Thyroid gland (tissue), 4 donors: ENCODE measurements at regions not wholly inside any gene's neighbourhood (a gene's known extent, or its start where the extent isn't known, plus 50 kb on each side); places are given as distances from the start of the nearest gene placed in this dataset.

ENCODE experiments used
- DNase-seq, 2 donors: peaks; one replicate each; pipeline ENCODE4 v3.0.0-alpha.2; 2019
- H3K27ac ChIP-seq, 3 donors: fragments of 200-600 bp; sonication (generic); 1 replicate in 2 of 3; 2 replicates in 1 of 3; pipeline ENCODE4 v1.5.1; 2016 to 2019; ENCODE audit warnings: mild to moderate bottlenecking in 1 of 3, moderate library complexity in 1 of 3
- H3K27me3 ChIP-seq: fragments of 200-600 bp; sonication (generic); one replicate; pipeline ENCODE4 v1.5.1; 2019
- H3K36me3 ChIP-seq, 2 donors: fragments of 200-600 bp; sonication (generic); one replicate each; pipeline ENCODE4 v1.5.1; 2016 to 2019
- H3K4me1 ChIP-seq, 2 donors: fragments of 200-600 bp; sonication (generic); one replicate each; pipeline ENCODE4 v1.5.1; 2017 to 2019
- H3K4me3 ChIP-seq, 3 donors: fragments of 200-600 bp; sonication (generic); replicated peaks in 1 of 3; 1 replicate in 2 of 3; 2 replicates in 1 of 3; pipeline ENCODE4 v1.5.1; 2016; ENCODE audit warnings: mild to moderate bottlenecking in 1 of 3
- H3K9me3 ChIP-seq: fragments of 200-600 bp; sonication (generic); one replicate; pipeline ENCODE4 v1.5.1; 2017
- POLR2A ChIP-seq, 2 donors: fragments of 450-650 bp; IDR thresholded peaks; one replicate each; pipeline ENCODE4 v1.6.1; 2017; ENCODE audit warnings: antibody characterized with exemption in 2 of 2, mild to moderate bottlenecking in 2 of 2, moderate library complexity in 1 of 2
- WGBS, 2 donors: methylation state at CpG; one replicate each; pipeline ENCODE4 v1.1.5; 2017; 5-methylcytosine and 5-hydroxymethylcytosine counted together
- intact Hi-C: fragments of 100-400 bp; cut with DNase I; formaldehyde crosslinking; loops from one replicate; pipeline ENCODE4 v1.15.1; 2023
- TF ChIP-seq, protein P1 (sequence below), 6 experiments: fragments of 200-600 bp in 3 of 6; fragments of 450-650 bp in 3 of 6; sonication (generic) in 3 of 6; IDR thresholded peaks; one replicate each; pipeline ENCODE4 v1.5.1; 2016 to 2019; ENCODE audit warnings: antibody characterized with exemption in 6 of 6, mild to moderate bottlenecking in 2 of 6, inconsistent platforms in 1 of 6, moderate library complexity in 1 of 6

DNA sequence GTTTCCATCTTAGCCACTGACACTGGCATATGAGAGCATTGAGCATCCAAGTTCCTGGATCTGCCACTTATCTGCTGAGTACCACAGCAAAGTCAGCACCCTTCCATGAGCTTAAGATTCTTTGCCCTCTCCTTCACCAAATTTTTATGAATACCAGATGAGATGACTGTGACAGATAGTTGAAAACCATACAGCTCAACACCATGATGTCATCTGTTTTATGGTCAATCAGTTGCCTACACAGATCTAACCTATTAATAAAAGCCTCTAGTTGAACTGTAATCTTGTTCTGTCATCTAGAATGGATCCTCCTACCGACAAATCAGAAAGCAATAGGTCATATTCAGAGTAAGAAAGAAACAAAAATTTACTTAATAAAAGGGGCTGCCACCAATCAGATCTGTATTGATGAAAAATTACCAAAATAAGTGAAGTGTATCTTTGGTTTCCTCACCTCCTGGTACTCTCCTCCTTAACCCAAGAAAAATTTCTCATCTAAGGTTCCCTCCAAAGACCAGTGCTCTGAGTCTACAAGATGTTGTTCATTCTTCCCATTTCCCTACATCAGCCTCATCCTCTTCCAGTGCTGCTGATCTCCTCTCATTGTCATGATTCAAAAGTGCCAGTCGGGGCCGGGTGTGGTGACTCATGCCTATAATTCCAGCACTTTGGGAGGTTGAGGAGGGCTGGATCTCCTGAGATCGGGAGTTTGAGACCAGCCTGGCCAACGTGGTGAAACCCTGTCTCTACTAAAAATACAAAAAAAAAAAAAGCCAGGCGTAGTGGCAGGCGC is 138.8 kb upstream of the CTTNBP2NL start:
- no peaks in the 10 kb centered on the region for H3K4me1 ChIP-seq
- 82% methylated on average over 7 of the region's 7 CpGs for WGBS, 2 donors
- TF ChIP-seq, protein P1, sequence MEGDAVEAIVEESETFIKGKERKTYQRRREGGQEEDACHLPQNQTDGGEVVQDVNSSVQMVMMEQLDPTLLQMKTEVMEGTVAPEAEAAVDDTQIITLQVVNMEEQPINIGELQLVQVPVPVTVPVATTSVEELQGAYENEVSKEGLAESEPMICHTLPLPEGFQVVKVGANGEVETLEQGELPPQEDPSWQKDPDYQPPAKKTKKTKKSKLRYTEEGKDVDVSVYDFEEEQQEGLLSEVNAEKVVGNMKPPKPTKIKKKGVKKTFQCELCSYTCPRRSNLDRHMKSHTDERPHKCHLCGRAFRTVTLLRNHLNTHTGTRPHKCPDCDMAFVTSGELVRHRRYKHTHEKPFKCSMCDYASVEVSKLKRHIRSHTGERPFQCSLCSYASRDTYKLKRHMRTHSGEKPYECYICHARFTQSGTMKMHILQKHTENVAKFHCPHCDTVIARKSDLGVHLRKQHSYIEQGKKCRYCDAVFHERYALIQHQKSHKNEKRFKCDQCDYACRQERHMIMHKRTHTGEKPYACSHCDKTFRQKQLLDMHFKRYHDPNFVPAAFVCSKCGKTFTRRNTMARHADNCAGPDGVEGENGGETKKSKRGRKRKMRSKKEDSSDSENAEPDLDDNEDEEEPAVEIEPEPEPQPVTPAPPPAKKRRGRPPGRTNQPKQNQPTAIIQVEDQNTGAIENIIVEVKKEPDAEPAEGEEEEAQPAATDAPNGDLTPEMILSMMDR (IDR thresholded peaks at IDR 0.05) = no peak
- no peak for TF ChIP-seq POLR2A (IDR thresholded peaks at IDR 0.05)
- H3K36me3 ChIP-seq = no peaks in the 10 kb centered on the region
- no peak overlapping the region for H3K27ac ChIP-seq
- intact Hi-C loops = no loop called here
- no peak for DNase-seq
- H3K4me3 ChIP-seq = no peak overlapping the region
- no peaks in the 10 kb centered on the region for H3K9me3 ChIP-seq
- H3K27me3 ChIP-seq = no peaks in the 10 kb centered on the region

DNA sequence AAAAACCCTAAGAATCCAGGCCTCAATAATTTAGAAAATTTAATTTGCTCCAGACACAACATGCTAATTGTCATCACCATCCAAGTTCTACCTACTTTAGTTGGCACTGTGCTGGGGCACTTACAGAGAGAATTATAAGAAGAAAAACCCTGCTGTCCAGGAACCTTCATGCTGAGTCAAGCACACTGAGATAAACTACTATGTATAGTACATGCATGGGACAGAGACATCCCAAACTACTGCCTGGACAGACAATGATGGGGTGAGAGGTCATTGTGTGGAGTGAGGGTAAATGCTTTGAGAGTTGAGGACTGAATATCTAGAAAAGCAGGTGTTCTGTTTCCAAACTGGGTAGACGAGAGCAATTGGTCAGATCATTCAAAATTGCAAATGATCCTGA is 135.3 kb upstream of the CTTNBP2NL start:
- Histone ChIP-seq H3K9me3 (no peaks in the 10 kb centered on the region), H3K4me1 (peaks cover 0 to 3% of the 10 kb centered on the region in 2 donors), H3K4me3 (no peak overlapping the region), H3K27ac (no peak overlapping the region), H3K27me3 (no peaks in the 10 kb centered on the region), H3K36me3 (no peaks in the 10 kb centered on the region)
- intact Hi-C loops = no loop called here
- TF ChIP-seq POLR2A (IDR thresholded peaks at IDR 0.05) = no peak
- TF ChIP-seq, protein P1 (IDR thresholded peaks at IDR 0.05) = no peak
- no peak for DNase-seq
- 83 to 88% methylated on average over 1 of the region's 1 CpG for WGBS, 2 donors

DNA sequence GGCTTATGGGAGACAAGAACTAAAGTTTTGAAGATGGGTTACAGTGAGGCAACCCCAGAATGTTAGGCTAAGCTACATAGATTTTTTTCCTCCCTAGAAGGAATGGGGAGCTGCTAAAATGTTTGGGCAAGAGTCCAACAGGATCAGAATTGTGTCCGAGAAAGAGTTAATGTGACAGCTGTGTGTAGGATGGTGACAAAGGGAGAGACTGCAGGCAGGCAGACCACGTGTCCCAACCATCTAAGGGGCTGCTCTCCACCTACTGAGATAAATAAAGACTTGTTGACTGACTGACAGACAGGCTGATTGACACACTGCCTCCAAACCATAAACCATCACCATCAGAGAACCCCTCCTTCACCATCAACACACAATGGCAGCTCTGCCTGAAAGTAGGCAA is 133.7 kb upstream of the CTTNBP2NL start:
- no peaks in the 10 kb centered on the region for H3K27me3 ChIP-seq
- no peak overlapping the region for H3K4me3 ChIP-seq
- no peaks in the 10 kb centered on the region for H3K36me3 ChIP-seq
- H3K4me1 ChIP-seq = peaks cover 1 to 16% of the 10 kb centered on the region in 2 donors
- H3K27ac ChIP-seq = no peak overlapping the region
- TF ChIP-seq POLR2A (IDR thresholded peaks at IDR 0.05) = no peak
- TF ChIP-seq, protein P1 (IDR thresholded peaks at IDR 0.05) = no peak
- no peaks in the 10 kb centered on the region for H3K9me3 ChIP-seq
- no peak for DNase-seq
- intact Hi-C loops = no loop called here
- whole genome bisulfite sequencing, 2 donors = 61 to 67% methylated on average over 2 of the region's 2 CpGs

DNA sequence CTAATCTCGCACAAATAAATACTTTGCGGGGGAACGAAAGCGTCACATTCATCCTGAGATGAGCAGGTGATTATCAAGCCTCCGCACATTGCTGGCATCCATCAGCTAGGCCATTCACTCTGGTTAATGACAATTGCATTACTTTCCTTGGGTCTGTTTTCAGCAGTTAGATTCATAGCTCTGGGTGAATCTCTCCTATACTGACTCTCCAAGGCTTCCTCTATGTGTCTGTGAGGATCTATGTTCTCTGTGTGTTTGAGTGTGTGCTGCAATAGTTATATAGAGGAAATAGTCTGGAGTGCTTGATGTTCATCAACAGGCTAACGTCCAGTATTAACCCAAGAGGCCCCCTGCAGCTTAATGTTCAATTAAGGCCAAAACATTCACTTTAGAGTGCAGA is 133.0 kb upstream of the CTTNBP2NL start:
- no peak for DNase-seq
- intact Hi-C loops = no loop called here
- H3K27me3 ChIP-seq = no peaks in the 10 kb centered on the region
- no peaks in the 10 kb centered on the region for H3K9me3 ChIP-seq
- no peak overlapping the region for H3K27ac ChIP-seq
- H3K4me1 ChIP-seq = peaks cover 7 to 22% of the 10 kb centered on the region in 2 donors
- H3K4me3 ChIP-seq = no peak overlapping the region
- TF ChIP-seq, protein P1 (IDR thresholded peaks at IDR 0.05) = no peak
- no peaks in the 10 kb centered on the region for H3K36me3 ChIP-seq
- WGBS, 2 donors = 82 to 86% methylated on average over 6 of the region's 6 CpGs

DNA sequence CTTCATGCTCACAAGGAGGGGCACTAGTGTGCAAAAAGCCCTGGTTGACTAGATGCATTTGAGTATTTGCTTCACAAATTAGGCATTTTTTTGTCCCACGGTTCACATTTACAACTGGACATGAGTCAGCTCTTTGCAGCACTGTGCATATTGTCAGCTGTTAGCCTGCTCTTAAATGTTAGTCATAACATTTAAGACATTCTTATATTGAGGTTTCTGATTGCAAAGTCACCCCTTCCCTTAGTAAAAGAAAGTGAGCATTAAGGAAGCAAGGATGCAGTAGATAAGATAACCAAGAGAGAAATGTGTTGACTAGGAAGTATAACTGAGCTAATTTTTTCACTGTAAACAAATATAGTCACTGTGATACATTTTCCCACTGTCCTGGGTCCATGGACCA is 132.6 kb upstream of the CTTNBP2NL start:
- DNase-seq = no peak
- intact Hi-C loops = no loop called here
- Histone ChIP-seq H3K9me3 (no peaks in the 10 kb centered on the region), H3K27me3 (no peaks in the 10 kb centered on the region), H3K27ac (peak overlapping the region in 1 of 3 donors; percentile 52), H3K4me1 (peaks cover 12 to 26% of the 10 kb centered on the region in 2 donors), H3K36me3 (no peaks in the 10 kb centered on the region), H3K4me3 (no peak overlapping the region)
- 48 to 58% methylated on average over 1 of the region's 1 CpG for WGBS, 2 donors
- no peak for TF ChIP-seq POLR2A (IDR thresholded peaks at IDR 0.05)
- TF ChIP-seq, protein P1 (IDR thresholded peaks at IDR 0.05) = no peak
